ENCODE measurements at regions not wholly inside any gene's neighbourhood (a gene's known extent, or its start where the extent isn't known, plus 50 kb on each side); places are given as distances from the start of the nearest gene placed in this dataset.
A peak's percentile ranks its signal among the peaks of the same experiment; 100 is the strongest.

DNA sequence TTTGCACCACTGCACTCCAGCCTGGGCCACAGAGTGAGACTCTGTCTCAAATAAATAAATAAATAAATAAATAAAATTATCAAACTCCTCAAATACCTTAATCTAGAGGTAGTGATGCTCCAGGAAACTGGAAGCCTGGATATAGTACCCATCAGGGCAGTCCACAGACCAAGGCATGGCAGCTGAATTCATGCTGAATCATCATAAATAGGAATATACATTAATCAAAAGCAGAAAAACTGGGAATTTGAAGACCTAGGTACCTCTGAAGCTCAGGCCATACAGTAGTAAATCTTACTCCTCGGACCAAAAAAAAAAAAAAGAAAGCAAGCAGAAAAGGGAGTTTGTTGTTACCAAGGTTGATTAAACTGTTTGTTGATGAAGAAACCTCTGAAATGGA, 184.2 kb upstream of the CHODL start:
- CTCF ChIA-PET (ENCODE audit: low intra/inter-chr PET ratio, low total read pairs), result no interaction called here
- POLR2A ChIA-PET, result no interaction called here
- Histone ChIP-seq H3K79me2 (ENCODE audit: insufficient read depth, low read length) (no peaks in the 10 kb centered on the region), H3K27me3 (ENCODE audit: control insufficient read depth in 1 of 2, insufficient read depth in 2 of 2, low read length in 2 of 2) (no peaks in the 10 kb centered on the region), H3K36me3 (replicated peaks in 1 of 2; ENCODE audit: control insufficient read depth in 1 of 2, insufficient read depth in 2 of 2, low read length in 2 of 2) (no peaks in the 10 kb centered on the region), H3K4me3 (replicated peaks in 1 of 3; ENCODE audit: insufficient read depth in 1 of 3, low read depth in 2 of 3, low read length in 3 of 3) (no peak overlapping the region), H2AFZ (ENCODE audit: low read length) (no peak overlapping the region), H3K9ac (ENCODE audit: insufficient read depth, low read depth, low read length) (no peak overlapping the region), H3K4me2 (ENCODE audit: low read depth, low read length) (no peak overlapping the region), H4K20me1 (ENCODE audit: insufficient read depth, low read length) (no peaks in the 10 kb centered on the region), H3K4me1 (ENCODE audit: insufficient read depth, low read length) (no peaks in the 10 kb centered on the region), H3K9me3 (ENCODE audit: low read length) (no peaks in the 10 kb centered on the region), H3K27ac (ENCODE audit: extremely low read length, insufficient read depth, low read length) (no peak overlapping the region)
- DNase-seq (ENCODE audit: low spot score) (no peak), ATAC-seq (no peak), FAIRE-seq (no peak)
- in situ Hi-C loops (cut with HindIII; ENCODE audit: extremely low pct_ligation_motif_present, low pct_unique_long_range_greater_than_20kb) (no loop called here), intact Hi-C loops (cut with micrococcal nuclease; ENCODE audit: unreplicated experiment) (no loop called here)
- TF ChIP-seq MAFK (conservative IDR thresholded peaks at IDR 0.05 in 1 of 2, IDR thresholded peaks at IDR 0.05 in 1 of 2; ENCODE audit: low read length in 2 of 2) (peak; percentile 82 to 91; a peak in 3 of 4 replicates), MAFF (IDR thresholded peaks at IDR 0.05; ENCODE audit: low read depth, low read length) (peak; percentile 87), KAT2B (IDR thresholded peaks at IDR 0.05; ENCODE audit: borderline replicate concordance, low read depth, low read length) (no peak), SOX5 (CRISPR knock-in tag; IDR thresholded peaks at IDR 0.05; ENCODE audit: borderline replicate concordance) (no peak)
- TF ChIP-seq, protein P1, sequence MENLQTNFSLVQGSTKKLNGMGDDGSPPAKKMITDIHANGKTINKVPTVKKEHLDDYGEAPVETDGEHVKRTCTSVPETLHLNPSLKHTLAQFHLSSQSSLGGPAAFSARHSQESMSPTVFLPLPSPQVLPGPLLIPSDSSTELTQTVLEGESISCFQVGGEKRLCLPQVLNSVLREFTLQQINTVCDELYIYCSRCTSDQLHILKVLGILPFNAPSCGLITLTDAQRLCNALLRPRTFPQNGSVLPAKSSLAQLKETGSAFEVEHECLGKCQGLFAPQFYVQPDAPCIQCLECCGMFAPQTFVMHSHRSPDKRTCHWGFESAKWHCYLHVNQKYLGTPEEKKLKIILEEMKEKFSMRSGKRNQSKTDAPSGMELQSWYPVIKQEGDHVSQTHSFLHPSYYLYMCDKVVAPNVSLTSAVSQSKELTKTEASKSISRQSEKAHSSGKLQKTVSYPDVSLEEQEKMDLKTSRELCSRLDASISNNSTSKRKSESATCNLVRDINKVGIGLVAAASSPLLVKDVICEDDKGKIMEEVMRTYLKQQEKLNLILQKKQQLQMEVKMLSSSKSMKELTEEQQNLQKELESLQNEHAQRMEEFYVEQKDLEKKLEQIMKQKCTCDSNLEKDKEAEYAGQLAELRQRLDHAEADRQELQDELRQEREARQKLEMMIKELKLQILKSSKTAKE (CRISPR knock-in tag; IDR thresholded peaks at IDR 0.05; ENCODE audit: borderline replicate concordance), result no peak
- TF ChIP-seq, protein P2, sequence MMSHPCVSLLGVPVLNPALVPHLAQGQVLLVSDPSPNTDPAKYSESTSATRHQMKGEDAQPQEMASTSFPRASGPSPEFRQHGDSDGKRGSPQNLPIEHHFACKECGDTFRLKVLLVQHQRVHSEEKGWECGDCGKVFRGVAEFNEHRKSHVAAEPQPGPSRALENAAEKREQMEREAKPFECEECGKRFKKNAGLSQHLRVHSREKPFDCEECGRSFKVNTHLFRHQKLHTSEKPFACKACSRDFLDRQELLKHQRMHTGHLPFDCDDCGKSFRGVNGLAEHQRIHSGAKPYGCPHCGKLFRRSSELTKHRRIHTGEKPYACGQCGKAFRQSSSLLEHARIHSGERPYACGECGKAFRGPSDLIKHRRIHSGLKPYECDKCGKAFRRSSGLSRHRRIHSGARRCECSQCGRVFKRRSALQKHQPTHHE (CRISPR knock-in tag; IDR thresholded peaks at IDR 0.05; ENCODE audit: borderline replicate concordance), result no peak
- 0% methylated on average over 1 of the region's 1 CpG for WGBS (ENCODE audit: low lambda C conversion rate)
- BruUV-seq (replicated peaks), result no TSS peak

Data from HepG2 (cell line).